ENCODE measurements at regions not wholly inside any gene's neighbourhood (a gene's known extent, or its start where the extent isn't known, plus 50 kb on each side); places are given as distances from the start of the nearest gene placed in this dataset.

DNA sequence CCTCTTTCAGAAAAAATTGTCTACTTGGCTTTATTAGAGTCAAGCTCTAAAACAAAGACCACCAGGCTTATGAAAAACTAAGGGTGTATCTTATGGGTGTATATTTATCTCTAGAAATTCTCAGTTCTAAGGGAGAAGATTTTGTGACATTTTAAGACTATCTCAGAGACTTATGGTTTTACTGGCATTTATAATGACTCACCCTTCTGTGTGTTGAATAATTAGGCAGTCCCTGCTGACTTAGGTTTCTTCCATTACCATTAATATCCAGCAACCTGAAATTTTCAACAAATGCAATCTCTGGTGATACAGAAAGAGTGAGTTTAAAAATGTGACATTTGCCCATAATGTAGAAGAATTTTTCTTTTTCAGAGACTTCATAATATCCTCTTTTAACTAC is 1015.0 kb upstream of the AGA start:
- H3K4me3 ChIP-seq (ENCODE audit: low read depth, low read length): no peak overlapping the region
- DNase-seq (ENCODE audit: low read depth): no peak
- TF ChIP-seq, protein P1, sequence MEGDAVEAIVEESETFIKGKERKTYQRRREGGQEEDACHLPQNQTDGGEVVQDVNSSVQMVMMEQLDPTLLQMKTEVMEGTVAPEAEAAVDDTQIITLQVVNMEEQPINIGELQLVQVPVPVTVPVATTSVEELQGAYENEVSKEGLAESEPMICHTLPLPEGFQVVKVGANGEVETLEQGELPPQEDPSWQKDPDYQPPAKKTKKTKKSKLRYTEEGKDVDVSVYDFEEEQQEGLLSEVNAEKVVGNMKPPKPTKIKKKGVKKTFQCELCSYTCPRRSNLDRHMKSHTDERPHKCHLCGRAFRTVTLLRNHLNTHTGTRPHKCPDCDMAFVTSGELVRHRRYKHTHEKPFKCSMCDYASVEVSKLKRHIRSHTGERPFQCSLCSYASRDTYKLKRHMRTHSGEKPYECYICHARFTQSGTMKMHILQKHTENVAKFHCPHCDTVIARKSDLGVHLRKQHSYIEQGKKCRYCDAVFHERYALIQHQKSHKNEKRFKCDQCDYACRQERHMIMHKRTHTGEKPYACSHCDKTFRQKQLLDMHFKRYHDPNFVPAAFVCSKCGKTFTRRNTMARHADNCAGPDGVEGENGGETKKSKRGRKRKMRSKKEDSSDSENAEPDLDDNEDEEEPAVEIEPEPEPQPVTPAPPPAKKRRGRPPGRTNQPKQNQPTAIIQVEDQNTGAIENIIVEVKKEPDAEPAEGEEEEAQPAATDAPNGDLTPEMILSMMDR (IDR thresholded peaks at IDR 0.05; ENCODE audit: control insufficient read depth, extremely low read depth, insufficient read depth): no peak

DNA sequence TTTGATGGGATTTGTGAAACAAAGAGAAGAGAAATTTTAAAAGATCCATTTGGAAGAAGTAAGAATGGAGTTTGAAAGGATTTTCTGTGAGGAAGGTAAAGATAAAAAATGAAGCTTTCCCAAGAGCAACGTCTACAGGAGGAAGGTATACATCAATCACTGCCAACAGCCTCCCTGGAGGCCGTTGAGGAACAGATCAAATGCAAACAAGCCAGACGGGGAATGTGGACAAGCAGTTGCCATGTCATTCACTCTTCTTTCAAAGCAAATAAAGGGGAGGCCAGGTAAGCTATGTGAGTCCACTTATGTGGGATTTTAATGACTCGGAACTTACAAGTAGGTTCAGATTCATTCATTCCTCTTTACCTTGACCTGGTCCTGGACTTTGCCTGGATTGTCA is 1020.5 kb upstream of the AGA start:
- no peak overlapping the region for H3K4me3 ChIP-seq (ENCODE audit: low read depth, low read length)
- TF ChIP-seq, protein P1 (IDR thresholded peaks at IDR 0.05; ENCODE audit: control insufficient read depth, extremely low read depth, insufficient read depth): no peak
- DNase-seq (ENCODE audit: low read depth): no peak

DNA sequence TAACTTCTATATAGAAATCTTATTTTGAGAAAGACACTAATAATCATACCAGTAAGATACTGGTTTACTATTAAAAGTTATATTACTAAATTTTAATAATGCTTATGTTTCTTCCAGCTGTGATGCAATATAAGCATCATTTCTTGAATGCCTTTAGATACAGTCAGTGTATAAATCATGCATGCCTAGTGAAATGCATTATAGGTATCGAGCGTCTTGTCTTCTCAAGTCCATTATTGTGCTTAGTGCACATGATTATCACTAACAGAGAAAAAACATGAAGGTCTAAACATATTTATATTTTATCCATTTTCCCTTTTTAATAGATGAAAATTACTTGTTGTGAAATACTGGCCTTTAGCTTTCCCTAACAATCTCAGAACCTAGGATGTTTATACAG is 1021.5 kb upstream of the AGA start:
- DNase-seq (ENCODE audit: low read depth): no peak
- TF ChIP-seq, protein P1 (IDR thresholded peaks at IDR 0.05; ENCODE audit: control insufficient read depth, extremely low read depth, insufficient read depth): no peak
- H3K4me3 ChIP-seq (ENCODE audit: low read depth, low read length): no peak overlapping the region

DNA sequence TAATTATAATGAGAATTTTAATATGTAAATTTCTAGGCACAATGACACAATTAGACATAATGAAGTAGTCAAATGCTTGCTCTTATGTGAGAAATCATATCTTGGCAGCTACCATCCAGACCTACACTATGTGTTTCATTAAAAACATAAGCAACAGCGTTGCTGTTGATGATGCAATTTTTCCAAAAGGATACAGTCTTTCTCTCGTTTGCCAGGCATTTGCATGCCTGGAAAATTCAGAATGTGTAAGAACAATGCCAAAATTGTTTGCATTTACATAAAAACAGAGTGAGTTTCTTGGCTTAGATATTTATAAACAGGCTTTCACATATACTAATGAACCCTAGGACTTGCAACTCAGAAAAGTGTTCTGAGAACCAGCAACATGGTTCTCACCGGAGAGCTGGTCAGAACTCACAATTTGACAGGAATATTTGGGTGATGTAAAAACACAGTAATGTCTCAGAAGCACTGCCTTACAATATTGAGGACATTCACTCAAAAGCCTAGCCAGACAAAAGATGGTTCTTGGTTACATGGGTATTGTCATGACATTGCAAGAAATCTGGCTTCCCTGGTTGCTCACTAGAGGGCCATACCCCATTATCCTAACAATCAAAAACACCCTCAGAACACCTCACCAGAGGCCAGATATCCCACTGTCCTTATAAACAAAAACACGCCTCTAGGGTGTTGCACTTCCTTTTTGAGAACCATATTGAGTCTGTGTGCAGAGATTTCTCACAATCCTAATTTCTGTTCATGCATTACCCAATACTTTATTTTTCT is 1029.0 kb upstream of the AGA start:
- no peak overlapping the region for H3K4me3 ChIP-seq (ENCODE audit: low read depth, low read length)
- DNase-seq (ENCODE audit: low read depth): no peak
- TF ChIP-seq, protein P1 (IDR thresholded peaks at IDR 0.05; ENCODE audit: control insufficient read depth, extremely low read depth, insufficient read depth): no peak

DNA sequence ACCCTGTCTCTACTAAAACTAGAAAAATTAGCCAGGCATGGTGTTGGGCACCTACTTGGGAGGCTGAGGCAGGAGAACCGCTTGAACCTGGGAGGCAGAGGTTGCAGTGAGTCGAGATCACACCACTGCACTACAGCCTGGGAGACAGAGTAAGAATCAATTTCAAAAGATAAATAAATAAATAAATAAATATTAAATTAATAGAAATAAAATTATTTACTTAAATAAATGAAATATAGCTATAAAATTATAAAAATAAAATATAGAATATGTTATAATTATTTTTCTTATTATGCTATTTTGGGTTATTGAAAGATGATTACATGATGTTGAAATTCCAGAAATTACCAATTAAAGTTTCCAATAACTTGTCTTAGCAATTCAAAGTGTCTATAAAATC is 1029.8 kb upstream of the AGA start:
- no peak for DNase-seq (ENCODE audit: low read depth)
- H3K4me3 ChIP-seq (ENCODE audit: low read depth, low read length): no peak overlapping the region
- TF ChIP-seq, protein P1 (IDR thresholded peaks at IDR 0.05; ENCODE audit: control insufficient read depth, extremely low read depth, insufficient read depth): no peak

DNA sequence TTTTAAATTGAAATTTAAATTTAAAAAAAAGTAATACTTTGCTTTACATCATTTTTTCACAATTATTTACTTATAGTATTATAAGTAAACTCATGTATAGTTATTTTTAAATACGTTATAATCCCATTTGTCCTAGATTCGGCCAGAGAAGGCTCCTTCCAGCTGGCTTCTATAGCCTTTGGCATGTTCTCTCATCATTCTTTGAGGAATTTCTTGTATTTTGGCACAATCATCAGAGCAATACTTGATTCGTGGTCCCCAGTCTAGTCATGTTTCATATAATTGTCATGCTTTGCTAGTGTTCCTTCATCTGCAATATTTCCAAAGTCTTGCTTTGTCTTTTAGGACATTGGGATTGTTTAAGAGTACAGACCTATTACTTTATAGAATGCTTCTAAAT is 1037.9 kb upstream of the AGA start:
- H3K4me3 ChIP-seq (ENCODE audit: low read depth, low read length): no peak overlapping the region
- DNase-seq (ENCODE audit: low read depth): no peak
- TF ChIP-seq, protein P1 (IDR thresholded peaks at IDR 0.05; ENCODE audit: control insufficient read depth, extremely low read depth, insufficient read depth): no peak

DNA sequence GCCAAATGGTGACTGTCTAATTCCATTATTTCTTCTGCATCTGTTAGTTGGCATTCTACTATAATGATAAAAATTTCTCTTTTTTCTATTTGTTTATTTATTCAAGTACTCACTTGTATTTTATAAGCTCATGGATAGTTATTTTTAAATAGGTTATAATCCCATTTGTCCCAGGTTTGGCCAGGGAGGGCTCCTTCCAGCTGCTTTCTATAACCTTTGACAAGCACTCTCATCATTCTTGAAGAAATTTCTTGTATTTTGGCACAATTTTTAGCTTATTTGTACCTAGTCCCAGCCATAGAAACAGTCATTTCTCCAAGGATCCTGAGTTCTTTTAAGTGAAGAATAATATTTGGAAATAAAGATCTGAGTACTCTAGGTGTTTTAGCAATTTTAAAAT is 1038.6 kb upstream of the AGA start:
- no peak for DNase-seq (ENCODE audit: low read depth)
- H3K4me3 ChIP-seq (ENCODE audit: low read depth, low read length): no peak overlapping the region
- TF ChIP-seq, protein P1 (IDR thresholded peaks at IDR 0.05; ENCODE audit: control insufficient read depth, extremely low read depth, insufficient read depth): no peak

Measured in LNCaP clone FGC (cell line).